CD14-positive monocyte (primary cell): ENCODE measurements at regions not wholly inside any gene's neighbourhood (a gene's known extent, or its start where the extent isn't known, plus 50 kb on each side); places are given as distances from the start of the nearest gene placed in this dataset.

Experiments used
- DNase-seq, 3 donors: peaks; one replicate each; pipeline ENCODE4 v3.0.0-alpha.2; 2011 to 2022
- H2AFZ ChIP-seq: 2 replicates; pipeline ENCODE4 v1.6.0; 2012; ENCODE audit warnings: mild to moderate bottlenecking, low read depth, low read length, inconsistent platforms; ENCODE audit not compliant: insufficient read depth, poor library complexity, severe bottlenecking
- H3K27ac ChIP-seq, 2 donors: 1 replicate in 1 of 2; 2 replicates in 1 of 2; pipeline ENCODE4 v1.5.1; 2012 to 2013; ENCODE audit warnings: low read length in 2 of 2, control low read depth in 1 of 2, inconsistent platforms in 1 of 2, low read depth in 1 of 2, mild to moderate bottlenecking in 1 of 2
- H3K27me3 ChIP-seq, 2 donors: one replicate each; pipeline versions ENCODE4 v1.6.0 to v1.6.1; 2011 to 2013; ENCODE audit warnings: low read length in 2 of 2; ENCODE audit not compliant: control insufficient read depth in 2 of 2, insufficient read depth in 2 of 2
- H3K36me3 ChIP-seq, 2 donors: replicated peaks in 1 of 2; 1 replicate in 1 of 2; 2 replicates in 1 of 2; pipeline versions ENCODE4 v1.5.1 to v1.6.1; 2012 to 2013; ENCODE audit warnings: low read length in 2 of 2, control low read depth in 1 of 2, inconsistent platforms in 1 of 2, mild to moderate bottlenecking in 1 of 2; ENCODE audit not compliant: insufficient read depth in 2 of 2, control insufficient read depth in 1 of 2
- H3K4me1 ChIP-seq, 2 donors: 1 replicate in 1 of 2; 2 replicates in 1 of 2; pipeline versions ENCODE4 v1.5.1 to v1.6.1; 2012 to 2013; ENCODE audit warnings: low read length in 2 of 2, control low read depth in 1 of 2, inconsistent platforms in 1 of 2, mild to moderate bottlenecking in 1 of 2, moderate library complexity in 1 of 2; ENCODE audit not compliant: insufficient read depth in 2 of 2, control insufficient read depth in 1 of 2
- H3K4me2 ChIP-seq: replicated peaks from 2 replicates; pipeline ENCODE3; 2012; ENCODE audit warnings: low read length, moderate library complexity, mild to moderate bottlenecking; ENCODE audit not compliant: poor library complexity, severe bottlenecking; ENCODE audit errors: extremely low read depth
- H3K4me3 ChIP-seq, 3 experiments: fragments of 200-600 bp in 1 of 3; sonication (generic) in 1 of 3; replicated peaks in 1 of 3; 1 replicate in 2 of 3; 2 replicates in 1 of 3; pipeline ENCODE4 v1.5.1; 2011 to 2013; ENCODE audit warnings: low read length in 3 of 3, mild to moderate bottlenecking in 3 of 3, control low read depth in 2 of 3, low read depth in 2 of 3, inconsistent platforms in 1 of 3, moderate library complexity in 1 of 3
- H3K79me2 ChIP-seq: 2 replicates; pipeline ENCODE4 v1.6.0; 2012; ENCODE audit warnings: mild to moderate bottlenecking, control low read depth, inconsistent platforms, low read length, moderate library complexity; ENCODE audit not compliant: insufficient read depth
- H3K9ac ChIP-seq: 2 replicates; pipeline ENCODE4 v1.6.0; 2017; ENCODE audit warnings: low read length, mild to moderate bottlenecking; ENCODE audit not compliant: insufficient read depth, poor library complexity, severe bottlenecking
- H3K9me3 ChIP-seq, 2 donors: replicated peaks in 1 of 2; 1 replicate in 1 of 2; 2 replicates in 1 of 2; pipeline versions ENCODE4 v1.5.1 to v1.6.1; 2012 to 2013; ENCODE audit warnings: low read length in 2 of 2, control low read depth in 1 of 2; ENCODE audit not compliant: control insufficient read depth in 1 of 2, insufficient read depth in 1 of 2
- H4K20me1 ChIP-seq: 2 replicates; pipeline ENCODE4 v1.6.0; 2012; ENCODE audit warnings: mild to moderate bottlenecking, low read length, control low read depth, moderate library complexity; ENCODE audit not compliant: insufficient read depth
- H3K27ac Mint-ChIP-seq, 7 donors: one replicate each; pipeline ENCODE4 v1.8.0; 2020; ENCODE audit warnings: mild to moderate bottlenecking in 7 of 7, mixed read lengths in 7 of 7, moderate library complexity in 6 of 7, inconsistent platforms in 2 of 7
- H3K27me3 Mint-ChIP-seq, 3 donors: one replicate each; pipeline ENCODE4 v1.8.0; 2021 to 2022; ENCODE audit warnings: low read depth in 3 of 3, mild to moderate bottlenecking in 3 of 3, mixed read lengths in 3 of 3, moderate library complexity in 3 of 3, inconsistent platforms in 1 of 3
- H3K36me3 Mint-ChIP-seq, 2 donors: one replicate each; pipeline ENCODE4 v1.8.0; 2020; ENCODE audit warnings: mixed read lengths in 2 of 2, inconsistent platforms in 1 of 2, mild to moderate bottlenecking in 1 of 2
- H3K4me1 Mint-ChIP-seq: one replicate; pipeline ENCODE4 v1.8.0; 2020; ENCODE audit warnings: mild to moderate bottlenecking, mixed read lengths
- H3K4me3 Mint-ChIP-seq, 2 donors: one replicate each; pipeline ENCODE4 v1.8.0; 2020; ENCODE audit warnings: mild to moderate bottlenecking in 2 of 2, mixed read lengths in 2 of 2, moderate library complexity in 1 of 2
- H3K9me3 Mint-ChIP-seq, 7 donors: one replicate each; pipeline ENCODE4 v1.8.0; 2020 to 2022; ENCODE audit warnings: mixed read lengths in 7 of 7, mild to moderate bottlenecking in 6 of 7, moderate library complexity in 6 of 7, inconsistent platforms in 2 of 7
- CTCF ChIP-seq: fragments of 200-600 bp; IDR thresholded peaks from one replicate; pipeline ENCODE4 v1.8.0; 2022; ENCODE audit warnings: antibody characterized with exemption, mild to moderate bottlenecking
- WGBS: methylation state at CpG from one replicate; pipeline ENCODE4 v1.1.5; 2013; ENCODE audit warnings: missing lambda C conversion rate; ENCODE audit not compliant: insufficient coverage; 5-methylcytosine and 5-hydroxymethylcytosine counted together
- intact Hi-C, 2 donors: fragments of 100-400 bp; cut with micrococcal nuclease; formaldehyde crosslinking; loops; one replicate each; pipeline versions ENCODE4 v1.15.0 to v1.15.1; 2023

- WGBS, result no CpG with 5 or more reads among the region's 2 CpGs
- no peaks in the 10 kb centered on the region for H3K4me1 ChIP-seq
Observed at GRCh38 chr4:134885436-134885835, 683.8 kb upstream of the PABPC4L start.

GRCh38 chr4:134883831-134884449, 682.4 kb upstream of the PABPC4L start:
- no peaks in the 10 kb centered on the region for H3K9me3 ChIP-seq

More at GRCh38 chr4:134885436-134885835, 683.8 kb upstream of the PABPC4L start:
- intact Hi-C loops, result no loop called here
- H3K36me3 Mint-ChIP-seq, result no peaks in the 10 kb centered on the region
- no peak overlapping the region for H3K27ac Mint-ChIP-seq
- H3K4me1 Mint-ChIP-seq, result no peaks in the 10 kb centered on the region
- Histone ChIP-seq H2AFZ (no peak overlapping the region), H4K20me1 (no peaks in the 10 kb centered on the region), H3K4me3 (no peak overlapping the region), H3K27ac (no peak overlapping the region), H3K27me3 (no peaks in the 10 kb centered on the region), H3K36me3 (no peaks in the 10 kb centered on the region), H3K9me3 (no peaks in the 10 kb centered on the region), H3K79me2 (no peaks in the 10 kb centered on the region), H3K9ac (no peak overlapping the region), H3K4me2 (no peak overlapping the region)
- DNase-seq, result no peak
- no peaks in the 10 kb centered on the region for H3K27me3 Mint-ChIP-seq
- TF ChIP-seq CTCF, result no peak
- no peak overlapping the region for H3K4me3 Mint-ChIP-seq
- no peaks in the 10 kb centered on the region for H3K9me3 Mint-ChIP-seq

More at GRCh38 chr4:134883831-134884449, 682.4 kb upstream of the PABPC4L start:
- no peak overlapping the region for H3K4me3 Mint-ChIP-seq
- no peaks in the 10 kb centered on the region for H3K27me3 Mint-ChIP-seq
- Histone ChIP-seq H2AFZ (no peak overlapping the region), H3K4me3 (no peak overlapping the region), H3K9ac (no peak overlapping the region), H3K4me1 (no peaks in the 10 kb centered on the region), H4K20me1 (no peaks in the 10 kb centered on the region), H3K27ac (no peak overlapping the region), H3K4me2 (no peak overlapping the region), H3K79me2 (no peaks in the 10 kb centered on the region), H3K36me3 (no peaks in the 10 kb centered on the region), H3K27me3 (no peaks in the 10 kb centered on the region)
- H3K27ac Mint-ChIP-seq, result no peak overlapping the region
- DNase-seq, result no peak
- no peaks in the 10 kb centered on the region for H3K36me3 Mint-ChIP-seq
- peaks cover 0 to 2% (median 0%) of the 10 kb centered on the region in 7 donors for H3K9me3 Mint-ChIP-seq
- TF ChIP-seq CTCF, result no peak
- H3K4me1 Mint-ChIP-seq, result no peaks in the 10 kb centered on the region
- intact Hi-C loops, result no loop called here
- WGBS, result no CpG with 5 or more reads among the region's 1 CpG
